GM06990 (cell line): ENCODE measurements at regions not wholly inside any gene's neighbourhood (a gene's known extent, or its start where the extent isn't known, plus 50 kb on each side); places are given as distances from the start of the nearest gene placed in this dataset.

Source experiments
- DNase-seq: peaks from one replicate; pipeline ENCODE4 v3.0.0-alpha.2; 2011; ENCODE audit not compliant: insufficient read length; ENCODE audit errors: extremely low read depth
- H3K27me3 ChIP-seq: replicated peaks from 2 replicates; pipeline ENCODE4 v1.6.0; 2011; ENCODE audit warnings: low read length; ENCODE audit not compliant: control insufficient read depth, insufficient read depth
- H3K36me3 ChIP-seq: 2 replicates; pipeline ENCODE4 v1.5.1; 2011; ENCODE audit warnings: low read length; ENCODE audit not compliant: control insufficient read depth, insufficient read depth
- H3K4me3 ChIP-seq: replicated peaks from 2 replicates; pipeline ENCODE4 v1.5.1; 2011; ENCODE audit warnings: low read depth, mild to moderate bottlenecking, control low read depth, low read length
- TF ChIP-seq, protein P1 (sequence below): IDR thresholded peaks from 2 replicates; pipeline ENCODE4 v1.5.1; 2011; ENCODE audit warnings: low read length, control low read depth, mild to moderate bottlenecking, inconsistent platforms; ENCODE audit not compliant: insufficient read depth, poor library complexity, severe bottlenecking

DNA sequence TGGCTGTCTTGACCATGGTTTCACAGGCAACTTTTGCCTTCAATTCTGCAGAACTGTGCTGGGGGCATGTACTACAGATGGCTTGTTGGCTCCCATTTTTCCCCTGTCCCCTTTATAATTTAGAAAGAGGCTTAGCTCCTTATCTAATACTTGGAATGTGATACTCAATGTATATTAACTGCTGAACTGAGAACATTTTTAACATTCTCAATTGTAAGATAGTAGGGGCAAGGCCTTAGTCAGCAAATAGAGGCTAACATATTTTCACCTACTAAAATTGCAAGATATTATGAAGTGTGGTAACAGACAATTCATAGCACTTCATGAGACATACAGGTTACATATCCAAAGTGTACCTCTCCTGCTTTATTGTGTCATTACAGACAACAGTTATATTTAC is 118.1 kb upstream of the ZNF366 start:
- no peak overlapping the region for H3K4me3 ChIP-seq
- H3K36me3 ChIP-seq = no peaks in the 10 kb centered on the region
- no peaks in the 10 kb centered on the region; the same call in 1 of the 2 replicates for H3K27me3 ChIP-seq
- TF ChIP-seq, protein P1, sequence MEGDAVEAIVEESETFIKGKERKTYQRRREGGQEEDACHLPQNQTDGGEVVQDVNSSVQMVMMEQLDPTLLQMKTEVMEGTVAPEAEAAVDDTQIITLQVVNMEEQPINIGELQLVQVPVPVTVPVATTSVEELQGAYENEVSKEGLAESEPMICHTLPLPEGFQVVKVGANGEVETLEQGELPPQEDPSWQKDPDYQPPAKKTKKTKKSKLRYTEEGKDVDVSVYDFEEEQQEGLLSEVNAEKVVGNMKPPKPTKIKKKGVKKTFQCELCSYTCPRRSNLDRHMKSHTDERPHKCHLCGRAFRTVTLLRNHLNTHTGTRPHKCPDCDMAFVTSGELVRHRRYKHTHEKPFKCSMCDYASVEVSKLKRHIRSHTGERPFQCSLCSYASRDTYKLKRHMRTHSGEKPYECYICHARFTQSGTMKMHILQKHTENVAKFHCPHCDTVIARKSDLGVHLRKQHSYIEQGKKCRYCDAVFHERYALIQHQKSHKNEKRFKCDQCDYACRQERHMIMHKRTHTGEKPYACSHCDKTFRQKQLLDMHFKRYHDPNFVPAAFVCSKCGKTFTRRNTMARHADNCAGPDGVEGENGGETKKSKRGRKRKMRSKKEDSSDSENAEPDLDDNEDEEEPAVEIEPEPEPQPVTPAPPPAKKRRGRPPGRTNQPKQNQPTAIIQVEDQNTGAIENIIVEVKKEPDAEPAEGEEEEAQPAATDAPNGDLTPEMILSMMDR = no peak
- no peak for DNase-seq

DNA sequence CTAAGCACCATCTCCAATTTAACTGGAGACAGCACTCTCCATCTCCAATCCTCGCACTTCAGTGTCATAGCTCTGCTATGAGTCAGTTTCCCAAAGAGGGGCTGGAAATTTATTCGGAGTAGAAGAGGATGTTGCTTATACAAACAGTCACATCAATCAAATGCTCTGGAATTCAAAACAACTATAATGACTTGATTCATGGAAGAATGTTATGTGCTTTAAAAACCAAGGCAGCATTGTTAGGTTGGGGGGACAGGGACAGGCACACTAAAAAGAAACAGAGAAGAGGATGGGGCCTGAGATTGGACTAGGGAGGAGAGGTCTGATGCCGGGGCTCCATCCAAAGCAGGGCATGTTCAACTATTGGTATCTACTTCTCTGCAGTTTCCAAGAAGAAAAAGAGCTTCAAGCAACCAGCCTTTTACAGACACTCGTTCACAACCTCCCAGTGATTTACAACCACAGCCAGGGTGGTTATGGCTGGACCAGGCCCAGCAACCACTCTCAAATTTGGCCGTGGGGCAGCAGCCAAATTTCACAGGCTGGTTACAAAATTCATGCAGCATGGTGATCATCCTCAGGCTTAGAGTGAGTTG is 117.5 kb upstream of the ZNF366 start:
- TF ChIP-seq, protein P1 = no peak
- H3K36me3 ChIP-seq = no peaks in the 10 kb centered on the region
- no peak for DNase-seq
- no peak overlapping the region for H3K4me3 ChIP-seq
- H3K27me3 ChIP-seq = no peaks in the 10 kb centered on the region; the same call in 1 of the 2 replicates

DNA sequence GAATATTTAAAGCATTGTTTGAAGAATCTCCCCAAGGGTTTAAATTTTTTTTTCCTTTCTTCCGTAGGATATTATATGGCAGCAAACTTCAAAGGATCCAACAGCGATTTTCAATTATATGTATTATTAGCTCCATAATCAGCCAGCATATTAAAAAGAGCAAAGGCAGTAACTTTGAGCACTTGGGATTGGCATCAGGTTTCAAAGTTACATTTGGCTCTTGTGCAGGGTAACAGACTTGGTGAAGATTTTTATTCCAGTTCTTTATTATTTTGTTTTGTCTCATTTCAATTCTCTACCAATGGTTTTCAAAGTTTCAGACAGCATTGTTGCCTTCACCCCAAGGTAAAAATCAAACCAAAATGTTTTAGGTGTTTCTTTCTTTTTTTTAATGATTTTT is 116.7 kb upstream of the ZNF366 start:
- DNase-seq = no peak
- no peaks in the 10 kb centered on the region; the same call in 1 of the 2 replicates for H3K27me3 ChIP-seq
- no peak overlapping the region for H3K4me3 ChIP-seq
- TF ChIP-seq, protein P1 = no peak
- H3K36me3 ChIP-seq = no peaks in the 10 kb centered on the region

DNA sequence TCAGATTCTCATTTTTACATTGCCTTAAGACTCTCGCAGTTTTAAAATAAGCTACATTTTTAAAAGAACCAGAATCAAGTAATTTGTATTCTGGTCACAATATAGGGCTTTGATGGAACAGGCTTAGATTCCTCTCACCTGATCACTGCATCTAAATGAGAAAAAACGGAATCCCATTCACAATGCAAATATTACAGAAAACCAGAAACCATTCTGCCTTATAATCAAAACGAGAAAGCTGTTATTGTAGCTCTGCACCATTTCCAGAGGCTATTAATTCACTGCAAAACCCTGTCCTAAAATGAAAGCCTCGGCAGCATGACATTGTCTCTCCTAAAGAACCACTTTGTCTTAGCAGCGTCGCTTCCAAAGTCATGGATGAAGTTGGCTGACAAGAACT is 116.1 kb upstream of the ZNF366 start:
- no peak for DNase-seq
- TF ChIP-seq, protein P1 = no peak
- Histone ChIP-seq H3K27me3 (no peaks in the 10 kb centered on the region; the same call in 1 of the 2 replicates), H3K36me3 (no peaks in the 10 kb centered on the region), H3K4me3 (no peak overlapping the region)

DNA sequence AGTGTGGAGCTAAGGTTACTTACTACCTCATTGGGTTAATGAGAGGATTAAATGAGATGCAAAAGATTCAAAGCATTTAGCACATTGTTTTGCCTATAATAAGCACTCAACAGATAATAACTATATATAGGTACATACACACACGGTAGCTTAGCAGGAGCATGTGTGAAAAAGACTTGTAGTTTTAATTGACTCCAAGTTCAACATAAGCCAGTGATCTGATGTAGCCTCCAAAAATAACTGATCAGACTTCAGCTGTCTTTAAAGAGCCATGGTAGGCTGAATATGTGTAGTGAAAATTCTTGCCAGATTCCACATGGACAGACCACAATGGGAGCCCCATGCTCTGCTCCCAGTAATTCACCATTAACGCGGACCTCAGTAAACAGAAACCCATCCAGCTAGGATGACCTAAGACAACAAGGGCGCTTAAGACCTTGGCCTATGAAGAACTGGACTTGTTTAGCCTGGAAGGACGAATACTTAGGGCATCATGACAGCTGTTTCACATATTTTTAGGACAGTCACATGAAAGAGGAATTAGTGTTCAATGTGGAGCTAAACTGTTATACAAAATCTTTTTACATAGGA is 115.1 kb upstream of the ZNF366 start:
- H3K36me3 ChIP-seq = no peaks in the 10 kb centered on the region
- TF ChIP-seq, protein P1 = no peak
- H3K27me3 ChIP-seq = no peaks in the 10 kb centered on the region; the same call in 1 of the 2 replicates
- no peak overlapping the region for H3K4me3 ChIP-seq
- no peak for DNase-seq
